GM12874 (cell line): ENCODE measurements at regions not wholly inside any gene's neighbourhood (a gene's known extent, or its start where the extent isn't known, plus 50 kb on each side); places are given as distances from the start of the nearest gene placed in this dataset.

Experiments used
- CTCF ChIP-seq: IDR thresholded peaks from 2 replicates; pipeline ENCODE4 v1.5.1; 2011; ENCODE audit warnings: low read depth, mild to moderate bottlenecking, control low read depth, low read length, moderate library complexity; ENCODE audit not compliant: insufficient read depth

GRCh38 chr13:65387743-65388347 is 1842.3 kb downstream of the PCDH9 start:
- TF ChIP-seq CTCF: no peak

DNA sequence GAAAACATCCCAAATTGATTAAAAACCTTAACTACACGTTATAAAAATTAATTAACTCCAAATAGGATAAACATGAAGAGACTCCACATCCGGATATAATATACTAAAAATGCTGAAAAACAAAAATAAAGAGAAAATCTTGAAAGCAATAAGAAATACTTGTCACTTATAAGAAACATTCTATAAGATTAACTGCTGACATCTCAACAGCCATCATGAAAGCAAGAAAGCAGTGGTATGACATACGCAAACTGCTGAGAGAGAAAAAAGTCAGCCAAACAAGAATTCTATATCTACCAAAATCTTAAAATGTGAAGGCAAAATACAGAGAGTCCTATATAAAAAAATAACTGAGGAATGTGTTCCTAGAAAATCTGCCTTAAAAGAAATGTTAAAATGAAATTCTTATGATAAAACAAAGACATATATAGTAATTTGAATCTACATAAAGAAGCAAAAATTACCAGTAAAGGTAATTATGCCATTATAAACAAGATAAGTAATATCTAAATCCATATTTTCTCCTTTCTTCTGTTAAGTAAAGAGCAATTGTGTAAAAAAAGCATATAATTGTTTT is 1851.1 kb downstream of the PCDH9 start:
- TF ChIP-seq CTCF: no peak

- TF ChIP-seq CTCF: no peak
Measured at GRCh38 chr13:65378484-65378883, 1851.7 kb downstream of the PCDH9 start.

DNA sequence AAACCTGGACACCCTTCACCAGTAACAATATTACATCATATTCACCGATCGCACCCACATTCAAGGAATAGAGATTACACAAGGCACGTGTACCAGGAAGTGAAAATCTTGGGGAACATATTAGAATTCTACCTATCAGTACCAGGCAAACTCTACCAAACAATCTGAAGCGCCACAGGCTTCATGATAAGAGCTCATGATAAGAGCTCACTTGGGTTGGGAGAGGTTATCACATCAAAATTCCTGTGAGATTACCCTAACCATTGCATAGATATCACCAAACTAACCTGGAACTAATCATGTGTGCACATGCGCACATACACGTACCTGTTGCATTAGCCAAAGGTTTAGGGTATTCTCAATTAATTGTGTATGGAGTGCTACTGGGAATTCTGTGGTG is 1861.3 kb downstream of the PCDH9 start:
- no peak for TF ChIP-seq CTCF

DNA sequence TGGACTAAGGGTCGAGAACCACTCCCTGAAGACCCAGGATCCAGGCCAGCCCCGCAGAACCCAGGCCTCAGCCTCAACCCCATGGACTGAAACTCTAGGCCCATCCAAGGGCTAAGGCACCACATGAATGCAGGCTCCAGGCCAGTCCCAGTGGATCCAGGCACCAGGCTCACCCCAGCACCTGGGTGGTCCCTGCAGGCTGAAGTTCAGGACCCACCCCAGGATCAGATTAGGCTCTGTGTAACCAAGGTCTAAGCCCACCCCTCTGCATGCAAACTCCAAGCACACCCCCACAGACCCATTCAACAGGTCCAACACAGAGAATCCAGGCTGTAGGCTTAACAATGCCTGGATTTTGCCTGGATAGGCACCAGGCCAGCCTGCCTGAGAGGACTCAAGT is 1876.2 kb downstream of the PCDH9 start:
- no peak for TF ChIP-seq CTCF

GRCh38 chr13:65347420-65348030 is 1882.6 kb downstream of the PCDH9 start:
- no peak for TF ChIP-seq CTCF

DNA sequence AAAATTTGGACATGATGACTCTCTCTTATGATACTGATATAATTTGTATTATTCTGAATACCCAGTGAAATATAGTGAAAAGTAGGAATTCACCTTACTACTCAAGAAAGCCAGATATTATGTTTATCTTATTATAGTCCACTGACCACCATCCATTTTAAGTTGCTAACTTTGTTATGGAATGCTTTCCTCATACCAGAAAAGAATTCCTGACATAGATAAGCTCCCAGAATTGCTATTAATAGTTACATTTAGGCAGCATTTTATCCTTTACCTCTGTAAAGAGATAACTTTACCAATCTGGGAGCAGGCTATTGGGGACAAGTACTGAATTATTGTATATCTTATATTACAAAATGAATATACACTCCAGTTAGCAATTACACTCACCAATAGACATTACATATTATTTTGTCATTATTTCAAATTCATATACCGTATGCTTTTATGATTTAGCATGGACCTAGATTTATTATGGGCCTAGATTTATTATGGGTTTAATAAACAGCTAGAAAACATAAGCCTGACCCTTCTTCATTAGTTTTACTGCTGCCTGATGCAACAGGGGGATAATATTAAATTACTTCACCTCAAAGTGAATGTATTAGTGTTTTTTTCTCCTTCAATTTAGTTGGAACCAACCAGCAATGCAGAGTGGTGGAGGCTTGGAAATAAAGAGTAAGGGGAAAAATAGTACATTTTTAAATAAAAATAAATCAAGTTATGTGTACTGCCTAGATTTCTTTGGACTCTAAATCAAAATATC is 1886.1 kb downstream of the PCDH9 start:
- TF ChIP-seq CTCF: no peak
